ENCODE measurements at regions not wholly inside any gene's neighbourhood (a gene's known extent, or its start where the extent isn't known, plus 50 kb on each side); places are given as distances from the start of the nearest gene placed in this dataset.
"Not testable (repeated sequence)": the region's sequence is repeated elsewhere in the genome, so short reads cannot be mapped to it uniquely, and the experiment has no call there.

- DNase-seq (ENCODE audit: low spot score) = peak; percentile 31
Measured at GRCh38 chr7:80082213-80082612, 52.4 kb upstream of the GNAI1 start.

- DNase-seq (ENCODE audit: low spot score) = no peak
Measured at GRCh38 chr7:80078886-80079285, 55.7 kb upstream of the GNAI1 start.

GRCh38 chr7:80078159-80078731, 56.4 kb upstream of the GNAI1 start:
- DNase-seq (ENCODE audit: low spot score) = peak; percentile 37

- DNase-seq (ENCODE audit: low spot score) = no peak
Measured at GRCh38 chr7:80070391-80070790, 64.2 kb upstream of the GNAI1 start.

- no peak for DNase-seq (ENCODE audit: low spot score)
Measured at GRCh38 chr7:80066639-80067038, 68.0 kb upstream of the GNAI1 start.

GRCh38 chr7:80063834-80064233, 70.8 kb upstream of the GNAI1 start:
- no peak for DNase-seq (ENCODE audit: low spot score)

- peak; percentile 58 for DNase-seq (ENCODE audit: low spot score)
Measured at GRCh38 chr7:80060218-80060806, 74.3 kb upstream of the GNAI1 start.

GRCh38 chr7:80057488-80057887, 77.1 kb upstream of the GNAI1 start:
- no peak for DNase-seq (ENCODE audit: low spot score)

- no peak for DNase-seq (ENCODE audit: low spot score)
Measured at GRCh38 chr7:80054356-80054755, 80.3 kb upstream of the GNAI1 start.

- DNase-seq (ENCODE audit: low spot score) = peak; percentile 19
Measured at GRCh38 chr7:80053124-80053523, 81.5 kb upstream of the GNAI1 start.

GRCh38 chr7:80047856-80048459, 86.7 kb upstream of the GNAI1 start:
- DNase-seq (ENCODE audit: low spot score) = peak; percentile 6

GRCh38 chr7:80047032-80047431, 87.6 kb upstream of the GNAI1 start:
- DNase-seq (ENCODE audit: low spot score) = no peak

GRCh38 chr7:80044796-80045195, 89.8 kb upstream of the GNAI1 start:
- DNase-seq (ENCODE audit: low spot score) = no peak

GRCh38 chr7:80040752-80041151, 93.9 kb upstream of the GNAI1 start:
- DNase-seq (ENCODE audit: low spot score) = no peak

- no peak for DNase-seq (ENCODE audit: low spot score)
Measured at GRCh38 chr7:80040335-80040734, 94.3 kb upstream of the GNAI1 start.

GRCh38 chr7:80039251-80039884, 95.3 kb upstream of the GNAI1 start:
- DNase-seq (ENCODE audit: low spot score) = peak; percentile 12

GRCh38 chr7:80037689-80038088, 96.9 kb upstream of the GNAI1 start:
- DNase-seq (ENCODE audit: low spot score) = no peak

- no peak for DNase-seq (ENCODE audit: low spot score)
Measured at GRCh38 chr7:80036107-80036506, 98.5 kb upstream of the GNAI1 start.

- no peak for DNase-seq (ENCODE audit: low spot score)
Measured at GRCh38 chr7:80028717-80029116, 105.9 kb upstream of the GNAI1 start.

GRCh38 chr7:80027611-80028173, 106.9 kb upstream of the GNAI1 start:
- DNase-seq (ENCODE audit: low spot score) = no peak

GRCh38 chr7:80026766-80027165, 107.9 kb upstream of the GNAI1 start:
- DNase-seq (ENCODE audit: low spot score) = no peak

- DNase-seq (ENCODE audit: low spot score) = peak; percentile 17
Measured at GRCh38 chr7:80020277-80020676, 114.4 kb upstream of the GNAI1 start.

GRCh38 chr7:80019809-80020207, 114.8 kb upstream of the GNAI1 start:
- DNase-seq (ENCODE audit: low spot score) = not testable (repeated sequence)
